ENCODE measurements at regions not wholly inside any gene's neighbourhood (a gene's known extent, or its start where the extent isn't known, plus 50 kb on each side); places are given as distances from the start of the nearest gene placed in this dataset.

GRCh38 chr9:105148328-105149006 is 96.0 kb upstream of the SLC44A1 start:
- no peak for DNase-seq

GRCh38 chr9:105150991-105151685 is 93.3 kb upstream of the SLC44A1 start:
- no peak for DNase-seq

GRCh38 chr9:105151686-105151995 is 92.8 kb upstream of the SLC44A1 start:
- DNase-seq, result no peak

GRCh38 chr9:105154723-105155191 is 89.7 kb upstream of the SLC44A1 start:
- DNase-seq, result no peak

- peak; percentile 42 for DNase-seq
Measured at GRCh38 chr9:105157171-105157583, 87.3 kb upstream of the SLC44A1 start.

GRCh38 chr9:105158020-105158419 is 86.4 kb upstream of the SLC44A1 start:
- no peak for DNase-seq

- DNase-seq, result no peak
Measured at GRCh38 chr9:105158898-105159297, 85.6 kb upstream of the SLC44A1 start.

GRCh38 chr9:105168870-105169319 is 75.6 kb upstream of the SLC44A1 start:
- DNase-seq, result no peak

GRCh38 chr9:105171076-105171475 is 73.4 kb upstream of the SLC44A1 start:
- DNase-seq, result no peak

- no peak for DNase-seq
Measured at GRCh38 chr9:105171589-105171988, 72.9 kb upstream of the SLC44A1 start.

- no peak for DNase-seq
Measured at GRCh38 chr9:105172436-105172835, 72.0 kb upstream of the SLC44A1 start.

- DNase-seq, result no peak
Measured at GRCh38 chr9:105173306-105173705, 71.1 kb upstream of the SLC44A1 start.

- DNase-seq, result no peak
Measured at GRCh38 chr9:105173826-105174225, 70.6 kb upstream of the SLC44A1 start.

GRCh38 chr9:105176194-105176593 is 68.3 kb upstream of the SLC44A1 start:
- no peak for DNase-seq

GRCh38 chr9:105178076-105178475 is 66.4 kb upstream of the SLC44A1 start:
- DNase-seq, result no peak

- no peak for DNase-seq
Measured at GRCh38 chr9:105187781-105188180, 56.7 kb upstream of the SLC44A1 start.

GRCh38 chr9:105188746-105189145 is 55.7 kb upstream of the SLC44A1 start:
- DNase-seq, result no peak

- no peak for DNase-seq
Measured at GRCh38 chr9:105191508-105192121, 52.8 kb upstream of the SLC44A1 start.

GRCh38 chr9:105193560-105193959 is 50.9 kb upstream of the SLC44A1 start:
- DNase-seq, result no peak

- no peak for DNase-seq
Measured at GRCh38 chr9:105194234-105194633, 50.2 kb upstream of the SLC44A1 start.

Measured in retina (tissue), 1 donor.